ENCODE measurements at regions not wholly inside any gene's neighbourhood (a gene's known extent, or its start where the extent isn't known, plus 50 kb on each side); places are given as distances from the start of the nearest gene placed in this dataset.

DNA sequence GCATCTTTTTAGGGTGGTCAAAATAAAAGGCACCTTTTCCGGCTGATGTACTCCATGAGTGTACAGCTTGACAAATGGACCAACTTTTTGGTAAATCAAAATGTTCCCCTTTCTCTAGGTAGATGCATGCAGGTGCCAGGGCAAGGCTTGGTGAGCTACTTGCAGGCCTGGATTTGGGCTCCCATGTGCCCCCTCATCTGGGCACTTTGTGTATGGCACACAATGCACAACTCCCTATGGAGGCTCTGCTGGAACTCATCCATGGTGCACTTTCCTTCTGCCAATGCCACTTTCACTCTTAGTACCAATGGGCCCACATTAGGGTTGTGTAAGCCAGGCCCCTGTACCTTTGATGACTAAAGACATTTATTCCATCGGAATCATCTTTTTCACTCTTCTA is 300.8 kb downstream of the SDHAF3 start:
- no peak for TF ChIP-seq CTBP1 (IDR thresholded peaks at IDR 0.05; ENCODE audit: borderline replicate concordance)
- TF ChIP-seq SP1 (IDR thresholded peaks at IDR 0.05), result no peak
- TF ChIP-seq FOXK2 (IDR thresholded peaks at IDR 0.05), result no peak
- no peak for TF ChIP-seq L3MBTL2 (conservative IDR thresholded peaks at IDR 0.05)
- TF ChIP-seq FOXA1 (IDR thresholded peaks at IDR 0.05), result no peak
- no peak for TF ChIP-seq ELF4 (IDR thresholded peaks at IDR 0.05)
- TF ChIP-seq NFRKB (IDR thresholded peaks at IDR 0.05), result no peak
- no peak for TF ChIP-seq BHLHE40 (IDR thresholded peaks at IDR 0.05; ENCODE audit: borderline replicate concordance)
- no peak for TF ChIP-seq PKNOX1 (IDR thresholded peaks at IDR 0.05)
- no peak for TF ChIP-seq SUZ12 (IDR thresholded peaks at IDR 0.05)
- no peak for TF ChIP-seq ARNT (IDR thresholded peaks at IDR 0.05)
- no peak for TF ChIP-seq FOXM1 (IDR thresholded peaks at IDR 0.05; ENCODE audit: borderline replicate concordance)
- no peak for TF ChIP-seq LEF1 (IDR thresholded peaks at IDR 0.05; ENCODE audit: borderline replicate concordance)

Data from HEK293T (cell line).